WERI-Rb-1 (cell line): ENCODE measurements at regions not wholly inside any gene's neighbourhood (a gene's known extent, or its start where the extent isn't known, plus 50 kb on each side); places are given as distances from the start of the nearest gene placed in this dataset.

Experiments used
- DNase-seq: peaks from one replicate; pipeline ENCODE4 v3.0.0-alpha.2; 2020
- H3K27ac ChIP-seq: fragments of 250-450 bp; sonication (Bioruptor Pico); 2 replicates; pipeline ENCODE4 v1.5.1; 2020; ENCODE audit warnings: mild to moderate bottlenecking, moderate library complexity
- H3K27me3 ChIP-seq: fragments of 250-450 bp; sonication (Bioruptor Pico); 2 replicates; pipeline ENCODE4 v1.5.1; 2021; ENCODE audit warnings: mild to moderate bottlenecking, low read depth, moderate library complexity; ENCODE audit not compliant: insufficient read depth, severe bottlenecking
- H3K36me3 ChIP-seq: fragments of 250-450 bp; sonication (Bioruptor Pico); 2 replicates; pipeline ENCODE4 v1.5.1; 2020; ENCODE audit warnings: mild to moderate bottlenecking, moderate library complexity
- H3K4me3 ChIP-seq: 2 replicates; pipeline ENCODE4 v1.5.1; 2011; ENCODE audit warnings: low read depth, mild to moderate bottlenecking, control low read depth, low read length
- H3K9me3 ChIP-seq: fragments of 250-450 bp; sonication (Bioruptor Pico); 2 replicates; pipeline ENCODE4 v1.5.1; 2021; ENCODE audit warnings: mild to moderate bottlenecking, moderate library complexity; ENCODE audit not compliant: severe bottlenecking
- CTCF ChIP-seq: IDR thresholded peaks from 2 replicates; pipeline ENCODE4 v1.5.1; 2011; ENCODE audit warnings: low read depth, mild to moderate bottlenecking, control low read depth, inconsistent platforms, low read length

- Histone ChIP-seq H3K4me3 (no peak overlapping the region), H3K9me3 (peaks cover 4% of the 10 kb centered on the region), H3K36me3 (no peaks in the 10 kb centered on the region), H3K27me3 (no peaks in the 10 kb centered on the region), H3K27ac (no peak overlapping the region)
- TF ChIP-seq CTCF: no peak
- no peak for DNase-seq
Observed at GRCh38 chr10:78686444-78687060, 382.2 kb upstream of the ZMIZ1 start.

- TF ChIP-seq CTCF: no peak
- Histone ChIP-seq H3K4me3 (no peak overlapping the region), H3K27me3 (no peaks in the 10 kb centered on the region), H3K27ac (no peak overlapping the region), H3K36me3 (no peaks in the 10 kb centered on the region), H3K9me3 (no peaks in the 10 kb centered on the region)
- DNase-seq: no peak
Observed at GRCh38 chr10:78687626-78688025, 381.1 kb upstream of the ZMIZ1 start.

- no peak for TF ChIP-seq CTCF
- Histone ChIP-seq H3K27ac (no peak overlapping the region), H3K27me3 (no peaks in the 10 kb centered on the region), H3K4me3 (no peak overlapping the region), H3K9me3 (no peaks in the 10 kb centered on the region), H3K36me3 (no peaks in the 10 kb centered on the region)
- DNase-seq: no peak
Observed at GRCh38 chr10:78688230-78688900, 380.4 kb upstream of the ZMIZ1 start.

- H3K4me3 ChIP-seq: no peak overlapping the region
- no peak for TF ChIP-seq CTCF
- no peaks in the 10 kb centered on the region for H3K27me3 ChIP-seq
- no peak overlapping the region for H3K27ac ChIP-seq
- no peaks in the 10 kb centered on the region for H3K9me3 ChIP-seq
- no peaks in the 10 kb centered on the region for H3K36me3 ChIP-seq
- no peak for DNase-seq
Observed at GRCh38 chr10:78688901-78689583, 379.7 kb upstream of the ZMIZ1 start.

- Histone ChIP-seq H3K27ac (no peak overlapping the region), H3K36me3 (no peaks in the 10 kb centered on the region), H3K27me3 (no peaks in the 10 kb centered on the region), H3K9me3 (no peaks in the 10 kb centered on the region), H3K4me3 (no peak overlapping the region)
- DNase-seq: no peak
- no peak for TF ChIP-seq CTCF
Observed at GRCh38 chr10:78689584-78689935, 379.2 kb upstream of the ZMIZ1 start.
